ENCODE measurements at regions not wholly inside any gene's neighbourhood (a gene's known extent, or its start where the extent isn't known, plus 50 kb on each side); places are given as distances from the start of the nearest gene placed in this dataset.

DNA sequence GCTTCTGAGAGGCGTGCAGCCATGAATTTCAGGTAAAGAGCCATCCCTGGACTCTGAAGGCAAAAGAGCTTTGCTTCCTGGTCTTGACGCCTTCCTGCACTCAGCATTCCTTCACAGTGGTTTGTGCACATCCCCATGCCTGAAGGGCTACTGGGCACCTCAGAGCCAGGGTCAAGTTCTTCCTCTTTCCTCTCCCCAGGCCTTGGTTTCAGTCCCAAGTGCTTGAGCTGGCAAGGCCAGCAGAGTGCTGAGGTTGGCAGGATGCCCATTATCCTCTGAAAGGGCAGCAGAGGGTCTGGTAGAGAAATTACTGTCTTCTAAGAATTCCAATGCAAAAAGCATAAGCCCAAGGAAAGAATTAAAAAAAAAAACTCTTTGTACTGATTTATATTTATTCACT, 1064.9 kb downstream of the TTLL7 start:
- DNase-seq: no peak

- no peak for DNase-seq
These were observed 1066.2 kb downstream of the TTLL7 start for GRCh38 chr1:82932727-82933126.

GRCh38 chr1:82932207-82932606, 1066.7 kb downstream of the TTLL7 start:
- no peak for DNase-seq

- DNase-seq: no peak
These were observed 1067.9 kb downstream of the TTLL7 start for GRCh38 chr1:82931006-82931405.

DNA sequence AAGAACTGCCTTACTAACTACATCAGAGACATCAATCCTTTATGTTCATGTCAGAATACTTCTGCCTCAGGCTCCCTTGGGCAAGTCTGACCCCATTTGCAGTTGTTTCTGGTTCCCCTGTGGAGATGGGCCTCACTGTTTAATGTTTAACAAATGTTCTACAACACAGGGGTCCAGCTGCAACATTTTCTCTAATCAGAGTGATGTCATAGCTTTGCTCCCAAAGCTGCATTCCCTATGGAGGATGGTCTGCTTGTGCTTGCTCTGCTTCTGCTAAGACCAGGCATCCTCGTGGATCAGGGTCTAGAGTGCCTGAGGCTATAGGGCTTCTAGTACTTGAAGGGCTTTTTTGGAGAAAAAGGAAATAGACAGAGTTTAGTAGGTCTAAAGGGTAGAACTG, 1071.2 kb downstream of the TTLL7 start:
- no peak for DNase-seq

DNA sequence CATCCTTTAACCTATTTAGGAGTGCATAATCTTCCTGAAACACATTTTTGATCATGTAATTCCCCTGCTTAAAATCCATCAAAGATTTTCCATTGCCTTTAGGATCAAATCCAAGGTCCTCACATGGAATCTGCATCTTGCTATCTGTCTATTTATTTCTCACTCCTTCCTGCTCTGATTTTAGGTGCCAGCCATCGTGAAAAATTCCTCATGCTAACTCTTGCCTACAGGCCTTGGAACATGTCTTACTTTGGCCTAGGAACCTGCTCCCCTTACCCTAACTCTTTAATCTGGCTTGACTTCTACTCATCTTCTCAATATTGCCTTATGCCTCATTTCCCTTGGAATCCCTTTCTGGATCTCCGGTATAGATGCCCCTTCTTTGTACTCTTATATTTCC, 1074.3 kb downstream of the TTLL7 start:
- no peak for DNase-seq

DNA sequence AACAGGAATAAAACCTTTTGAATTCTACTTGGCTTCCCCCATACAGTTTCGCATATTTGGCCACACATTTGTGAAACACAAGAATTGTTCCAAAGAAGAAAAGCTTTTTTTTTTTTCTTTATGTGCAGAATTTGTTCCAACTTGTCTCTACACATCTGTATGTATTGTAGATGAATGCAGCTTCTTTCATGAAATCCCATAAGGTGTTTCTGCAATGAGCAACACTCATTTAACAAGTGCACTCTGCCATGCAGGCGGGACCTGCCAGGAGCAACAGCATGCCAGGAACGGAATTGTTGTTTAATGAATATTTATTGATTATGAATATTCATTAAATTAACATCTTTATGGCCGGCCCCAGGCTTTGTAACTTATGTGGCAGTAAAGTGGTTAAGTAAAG, 1075.0 kb downstream of the TTLL7 start:
- no peak for DNase-seq

- no peak for DNase-seq
These were observed 1077.2 kb downstream of the TTLL7 start for GRCh38 chr1:82921759-82922158.

GRCh38 chr1:82920418-82921248, 1078.3 kb downstream of the TTLL7 start:
- DNase-seq: no peak

- DNase-seq: no peak
These were observed 1079.1 kb downstream of the TTLL7 start for GRCh38 chr1:82919837-82920236.

- DNase-seq: no peak
These were observed 1091.6 kb downstream of the TTLL7 start for GRCh38 chr1:82907313-82907712.

DNA sequence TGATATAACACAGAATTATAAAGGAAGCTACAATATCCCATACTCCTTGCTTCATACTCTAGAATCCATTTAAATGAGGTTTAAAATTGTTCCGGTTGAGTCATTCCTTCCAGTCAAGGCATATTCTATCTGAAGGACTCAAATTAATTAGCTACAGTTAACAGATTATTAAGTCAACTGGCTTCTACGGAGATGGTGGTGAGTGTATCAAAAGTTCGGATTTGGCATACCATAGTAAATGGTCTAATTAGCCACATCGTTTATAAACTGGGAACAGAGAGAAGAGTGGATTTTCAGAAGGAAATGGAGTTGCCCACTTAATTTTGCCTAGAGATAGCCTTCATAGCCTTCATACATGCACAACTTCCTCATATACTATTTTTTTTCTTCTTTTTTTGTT, 1095.3 kb downstream of the TTLL7 start:
- DNase-seq: no peak

GRCh38 chr1:82901561-82901960, 1097.4 kb downstream of the TTLL7 start:
- DNase-seq: no peak

GRCh38 chr1:82901118-82901517, 1097.8 kb downstream of the TTLL7 start:
- DNase-seq: no peak

DNA sequence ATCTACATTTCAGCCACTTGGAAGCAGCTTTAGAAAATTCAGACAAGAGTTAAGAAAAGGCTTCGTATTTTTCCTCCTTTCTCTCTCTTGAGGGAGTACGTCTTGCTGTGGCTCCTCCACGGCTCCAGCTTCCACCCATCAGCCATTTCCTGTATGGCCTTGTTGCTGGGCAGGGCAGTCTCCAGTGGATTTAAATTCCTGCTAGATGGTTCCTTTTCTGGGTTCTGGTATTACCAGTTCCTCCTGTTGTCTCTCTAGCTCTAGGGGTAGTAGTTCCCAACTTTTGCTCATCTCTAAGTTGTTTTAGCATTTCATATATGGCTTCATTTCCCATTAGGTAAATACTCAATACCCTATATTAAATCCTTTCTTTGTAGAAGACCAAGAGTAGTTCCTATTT, 1098.3 kb downstream of the ADGRL2 start:
- DNase-seq: no peak

- no peak for DNase-seq
These were observed 1096.8 kb downstream of the ADGRL2 start for GRCh38 chr1:82897549-82897948.

GRCh38 chr1:82896036-82896435, 1095.3 kb downstream of the ADGRL2 start:
- DNase-seq: no peak

DNA sequence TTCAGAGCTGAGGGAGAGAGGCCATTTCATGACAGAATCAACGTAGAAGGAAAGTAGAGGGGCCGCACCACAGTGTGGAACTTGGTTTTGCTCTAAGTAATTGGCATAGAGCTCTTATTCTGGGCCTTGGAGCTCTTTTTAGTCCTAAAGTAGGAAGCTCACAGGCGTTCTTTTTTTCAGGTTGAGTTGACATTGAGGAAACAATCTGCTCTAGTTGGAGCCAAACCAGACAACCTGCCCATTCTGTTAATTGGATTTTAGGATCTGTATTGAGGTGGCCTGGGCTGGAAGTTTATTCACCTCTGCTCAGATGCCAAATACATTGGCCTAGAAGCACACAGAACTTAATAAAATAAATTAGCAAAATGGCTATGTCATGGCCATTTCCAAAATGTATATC, 1093.9 kb downstream of the ADGRL2 start:
- DNase-seq: no peak

DNA sequence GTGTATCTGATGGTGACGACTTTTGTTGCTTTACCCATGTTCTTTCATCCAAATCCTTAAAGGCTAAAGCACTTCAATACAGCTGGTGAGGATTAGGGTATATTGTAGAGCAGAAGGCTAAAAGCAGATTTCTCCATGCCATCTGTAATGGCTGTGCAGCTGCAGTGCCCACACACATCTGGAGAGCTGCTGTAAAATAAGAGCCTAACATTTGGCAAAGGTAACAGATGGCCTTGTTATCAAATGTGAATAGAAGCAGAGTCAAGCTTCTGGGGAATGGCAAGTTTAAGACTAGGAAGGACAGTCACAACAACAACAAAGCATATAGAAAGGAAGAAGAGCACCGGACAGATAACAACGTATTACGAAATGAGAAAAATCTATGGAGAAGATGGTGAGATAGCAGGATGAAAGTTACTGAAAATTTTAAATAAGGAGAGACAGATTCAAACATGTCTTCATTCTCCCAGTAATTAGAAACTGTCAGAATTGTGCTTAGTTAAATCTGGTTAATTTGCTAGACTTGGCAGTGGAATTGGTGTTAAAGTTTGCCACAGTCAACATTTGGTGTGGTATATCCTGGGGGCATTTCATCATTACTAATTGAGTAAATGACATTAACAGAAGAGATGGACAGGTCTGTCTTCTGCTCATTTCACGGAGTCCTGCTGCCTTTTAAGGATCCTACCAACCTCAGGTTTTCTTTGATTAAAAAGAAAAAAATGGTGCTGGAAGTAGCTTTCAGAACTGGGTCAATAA, 1093.2 kb downstream of the ADGRL2 start:
- no peak for DNase-seq

DNA sequence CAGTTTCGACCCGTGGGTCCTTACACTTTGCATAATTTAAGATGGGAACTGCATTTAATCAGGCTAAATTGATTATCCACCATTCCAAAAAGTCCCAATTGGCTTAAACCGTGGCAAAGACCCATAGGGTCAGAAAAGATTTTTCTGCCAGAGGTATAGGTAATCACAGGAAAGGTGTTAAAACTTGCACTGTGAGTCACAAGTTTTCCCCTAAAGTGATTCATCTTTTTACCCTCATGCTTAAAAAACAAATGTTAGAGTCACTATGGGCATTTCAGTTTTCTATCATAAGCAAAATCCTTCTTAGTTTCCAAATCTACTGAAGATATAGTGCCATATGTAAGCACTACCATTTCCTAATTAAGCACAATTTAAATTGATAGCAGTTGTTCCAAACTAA, 1079.8 kb downstream of the ADGRL2 start:
- DNase-seq: no peak

GRCh38 chr1:82879701-82880305, 1079.1 kb downstream of the ADGRL2 start:
- DNase-seq: peak; percentile 29

DNA sequence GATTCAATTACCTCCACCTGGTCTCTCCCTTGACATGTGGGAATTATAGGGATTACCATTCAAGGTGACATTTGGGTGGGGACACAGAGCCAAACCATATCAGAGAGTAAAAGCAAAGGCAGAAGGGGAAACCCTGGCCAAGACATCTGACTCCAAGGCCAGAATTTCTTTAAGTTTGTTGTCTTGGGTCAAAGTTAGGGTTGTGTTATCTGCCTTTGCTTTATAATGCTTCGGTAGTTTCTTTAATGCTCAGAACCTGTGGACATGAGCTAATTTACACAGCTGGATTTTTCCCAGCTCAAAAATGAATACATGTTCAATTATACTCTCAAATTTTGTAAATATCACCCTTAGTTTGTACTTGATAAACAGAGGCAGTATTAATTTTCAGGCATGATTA, 1074.4 kb downstream of the ADGRL2 start:
- no peak for DNase-seq

DNA sequence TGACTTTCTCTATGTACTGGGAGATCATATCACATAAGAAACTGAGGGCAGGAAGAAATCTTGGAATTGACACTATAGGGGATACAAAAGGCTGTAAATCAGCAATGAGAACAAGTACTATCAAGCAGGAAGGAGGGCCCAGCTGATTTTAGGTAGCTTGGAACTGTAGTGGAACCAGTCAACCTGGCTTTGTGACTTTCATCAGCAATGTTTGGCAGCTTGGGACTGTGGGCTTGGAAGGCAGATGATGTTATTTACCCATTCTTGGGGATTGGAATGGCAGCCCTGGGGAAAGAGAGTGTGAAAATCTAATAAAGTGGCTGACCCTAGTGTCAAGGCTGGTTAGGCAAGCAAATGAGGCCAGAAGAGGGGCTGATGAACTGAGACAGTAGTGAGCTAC, 1073.3 kb downstream of the ADGRL2 start:
- DNase-seq: no peak

DNA sequence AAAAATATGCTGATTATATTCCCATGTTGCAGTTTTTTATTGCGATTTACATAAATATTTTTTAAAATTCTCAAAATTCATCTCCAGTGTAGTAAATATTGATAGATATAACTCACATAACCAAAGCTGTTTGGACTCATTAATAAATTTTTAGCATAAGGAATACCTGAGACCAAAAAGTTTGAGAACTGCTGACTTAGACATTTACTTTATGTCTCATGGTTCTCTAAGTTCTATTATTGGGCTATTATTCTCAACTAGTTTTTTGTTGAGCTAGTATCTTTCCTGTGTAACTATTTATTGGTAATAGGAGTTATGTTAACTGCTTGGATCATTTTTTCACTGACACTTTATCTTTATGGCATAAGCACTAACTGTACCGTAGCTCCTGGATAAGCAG, 1069.6 kb downstream of the ADGRL2 start:
- no peak for DNase-seq
